ENCODE measurements at regions not wholly inside any gene's neighbourhood (a gene's known extent, or its start where the extent isn't known, plus 50 kb on each side); places are given as distances from the start of the nearest gene placed in this dataset.
"Not testable (repeated sequence)": the region's sequence is repeated elsewhere in the genome, so short reads cannot be mapped to it uniquely, and the experiment has no call there.

DNA sequence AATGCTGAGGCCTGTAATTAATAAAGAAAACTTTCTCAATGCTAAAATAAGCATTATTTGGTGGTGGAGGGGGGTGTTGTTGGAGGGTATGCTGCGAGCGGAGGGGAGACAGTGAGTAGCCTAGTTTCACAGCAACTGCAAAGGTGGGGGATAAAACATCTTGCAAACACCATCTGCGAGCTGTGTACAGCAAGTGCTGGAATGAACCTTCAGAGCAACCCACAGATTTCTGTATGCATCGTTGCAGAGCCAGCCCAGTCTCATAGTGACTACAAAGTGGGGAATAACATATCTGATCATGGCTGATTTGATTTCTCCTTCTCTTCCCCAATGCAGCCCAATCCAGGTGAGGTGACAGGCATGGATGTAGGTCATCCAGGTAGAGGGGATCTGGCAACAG lies 80.7 kb upstream of the COG2 start:
- Histone ChIP-seq H4K20me1 (no peaks in the 10 kb centered on the region), H3K4me1 (no peaks in the 10 kb centered on the region), H3K9me3 (no peaks in the 10 kb centered on the region), H3K36me3 (no peaks in the 10 kb centered on the region), H3K9ac (no peak overlapping the region), H3K27me3 (no peaks in the 10 kb centered on the region), H3K4me3 (no peak overlapping the region), H3K27ac (no peak overlapping the region), H3K4me2 (no peak overlapping the region)
- no peak for TF ChIP-seq Cebpa-rat (IDR thresholded peaks at IDR 0.05)

DNA sequence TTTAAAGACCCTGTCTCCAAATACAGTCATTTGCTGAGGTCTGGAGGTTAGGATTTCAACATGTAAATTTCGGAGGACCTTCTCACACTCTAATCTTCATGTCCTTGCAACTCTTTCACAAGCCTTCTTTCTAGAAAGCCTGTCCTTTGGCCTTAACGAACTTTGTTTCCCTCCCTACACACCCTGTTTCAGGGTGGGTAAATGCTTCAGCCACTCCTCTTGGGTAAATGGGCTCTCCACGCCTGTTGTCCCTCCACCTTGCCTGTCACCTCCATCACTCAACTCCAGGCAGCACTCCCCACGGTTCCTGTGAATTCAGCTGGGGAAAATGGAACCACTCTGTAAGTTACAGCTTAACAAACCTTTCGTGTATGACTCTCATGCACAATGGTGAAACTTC lies 84.0 kb upstream of the COG2 start:
- TF ChIP-seq Cebpa-rat (IDR thresholded peaks at IDR 0.05), result no peak
- H3K9ac ChIP-seq, result no peak overlapping the region
- H3K9me3 ChIP-seq, result no peaks in the 10 kb centered on the region

DNA sequence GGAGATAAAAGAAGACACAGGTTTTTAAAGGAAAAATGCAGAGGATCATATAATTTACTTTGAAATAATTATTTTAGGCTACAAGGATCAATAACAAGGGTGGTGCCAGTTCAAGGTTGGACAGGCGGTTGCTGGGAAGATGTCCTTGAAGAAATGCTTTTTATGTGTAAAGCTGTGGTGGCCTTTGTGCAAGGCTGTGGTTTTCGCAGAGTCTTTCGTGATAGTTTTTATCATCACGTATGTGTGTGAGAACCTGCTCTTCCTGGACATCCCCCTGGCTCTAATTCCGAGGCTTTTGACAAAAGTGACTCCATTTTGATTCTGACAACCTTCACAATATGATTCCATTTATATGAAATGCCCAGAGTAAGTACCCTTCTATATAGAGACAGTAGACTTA lies 85.8 kb upstream of the COG2 start:
- no peaks in the 10 kb centered on the region for H3K27me3 ChIP-seq
- H3K9ac ChIP-seq, result no peak overlapping the region
- no peak overlapping the region for H3K4me3 ChIP-seq
- H3K4me1 ChIP-seq, result no peaks in the 10 kb centered on the region
- H3K36me3 ChIP-seq, result no peaks in the 10 kb centered on the region
- no peak for TF ChIP-seq Cebpa-rat (IDR thresholded peaks at IDR 0.05)
- no peaks in the 10 kb centered on the region for H4K20me1 ChIP-seq
- no peaks in the 10 kb centered on the region for H3K9me3 ChIP-seq
- no peak overlapping the region for H3K27ac ChIP-seq
- H3K4me2 ChIP-seq, result no peak overlapping the region

More for the DNA sequence above, 84.0 kb upstream of the COG2 start:
- no peak overlapping the region for H3K4me3 ChIP-seq
- no peak overlapping the region for H3K4me2 ChIP-seq
- H4K20me1 ChIP-seq, result no peaks in the 10 kb centered on the region
- no peaks in the 10 kb centered on the region for H3K36me3 ChIP-seq
- H3K27ac ChIP-seq, result no peak overlapping the region
- no peaks in the 10 kb centered on the region for H3K27me3 ChIP-seq
- no peaks in the 10 kb centered on the region for H3K4me1 ChIP-seq

DNA sequence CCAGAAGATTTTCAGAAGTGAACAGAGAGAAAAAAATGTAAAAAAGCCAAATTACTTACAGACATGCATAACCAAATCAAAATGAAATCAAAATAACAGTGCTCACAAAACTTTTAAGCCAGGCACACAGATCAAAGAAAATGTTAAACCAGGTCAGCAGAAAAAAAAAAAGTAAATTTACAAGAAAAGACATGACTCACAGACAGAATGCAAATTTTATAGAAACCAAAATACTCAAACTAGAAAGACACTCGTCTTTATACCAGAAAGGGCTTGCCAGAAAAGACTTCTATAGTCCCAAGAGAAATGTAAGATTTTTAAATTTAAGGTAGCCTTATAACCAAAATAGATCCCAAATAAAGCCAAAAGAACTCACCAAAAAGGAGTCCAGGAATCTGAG lies 86.5 kb upstream of the COG2 start:
- Histone ChIP-seq H3K9me3 (no peaks in the 10 kb centered on the region), H3K4me1 (no peaks in the 10 kb centered on the region), H3K4me2 (no peak overlapping the region), H3K27ac (no peak overlapping the region), H3K4me3 (no peak overlapping the region), H3K27me3 (no peaks in the 10 kb centered on the region), H3K9ac (no peak overlapping the region), H4K20me1 (no peaks in the 10 kb centered on the region), H3K36me3 (no peaks in the 10 kb centered on the region)
- TF ChIP-seq Cebpa-rat (IDR thresholded peaks at IDR 0.05), result no peak

DNA sequence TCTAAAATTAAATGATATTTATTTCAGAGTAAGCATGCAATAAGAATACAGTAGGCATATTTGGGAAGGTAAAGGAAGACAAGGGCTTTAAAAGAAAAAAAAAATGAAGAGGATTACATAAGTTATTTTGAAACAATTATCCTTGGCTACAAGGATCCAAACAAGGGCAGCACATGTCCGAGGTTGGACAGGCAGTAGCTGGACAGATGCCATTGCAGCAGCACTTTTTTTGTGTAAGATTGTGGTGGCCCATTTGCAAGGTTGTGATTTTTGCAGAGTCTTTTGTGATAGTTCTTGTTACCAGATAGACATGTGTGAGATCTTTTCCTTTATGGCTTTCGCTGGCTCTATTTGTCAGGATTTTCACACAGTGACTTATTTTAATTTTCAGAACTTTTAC lies 89.4 kb upstream of the COG2 start:
- Histone ChIP-seq H3K27ac (no peak overlapping the region), H3K36me3 (no peaks in the 10 kb centered on the region), H3K4me3 (no peak overlapping the region), H3K9me3 (no peaks in the 10 kb centered on the region), H3K9ac (no peak overlapping the region), H3K4me2 (no peak overlapping the region), H3K27me3 (no peaks in the 10 kb centered on the region), H4K20me1 (no peaks in the 10 kb centered on the region), H3K4me1 (no peaks in the 10 kb centered on the region)
- no peak for TF ChIP-seq Cebpa-rat (IDR thresholded peaks at IDR 0.05)

DNA sequence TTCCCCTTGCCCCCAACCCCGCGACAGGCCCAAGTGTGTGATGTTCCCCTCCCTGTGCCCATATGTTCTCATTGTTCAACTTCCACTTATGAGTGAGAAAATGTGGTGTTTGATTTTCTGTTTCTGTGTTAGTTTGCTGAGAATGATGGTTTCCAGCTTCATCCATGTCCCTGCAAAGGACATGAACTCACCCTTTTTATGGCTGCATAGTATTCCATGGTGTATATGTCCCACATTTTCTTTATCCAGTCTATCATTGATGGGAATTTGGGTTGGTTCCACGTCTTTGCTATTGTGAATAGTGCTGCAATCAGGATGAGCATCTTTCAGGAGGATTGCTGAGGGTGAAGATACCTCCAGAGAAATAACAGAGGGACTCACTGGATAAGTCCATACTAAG lies 91.3 kb upstream of the COG2 start:
- H3K27ac ChIP-seq, H3K36me3 ChIP-seq, H3K9ac ChIP-seq: not testable (repeated sequence)

DNA sequence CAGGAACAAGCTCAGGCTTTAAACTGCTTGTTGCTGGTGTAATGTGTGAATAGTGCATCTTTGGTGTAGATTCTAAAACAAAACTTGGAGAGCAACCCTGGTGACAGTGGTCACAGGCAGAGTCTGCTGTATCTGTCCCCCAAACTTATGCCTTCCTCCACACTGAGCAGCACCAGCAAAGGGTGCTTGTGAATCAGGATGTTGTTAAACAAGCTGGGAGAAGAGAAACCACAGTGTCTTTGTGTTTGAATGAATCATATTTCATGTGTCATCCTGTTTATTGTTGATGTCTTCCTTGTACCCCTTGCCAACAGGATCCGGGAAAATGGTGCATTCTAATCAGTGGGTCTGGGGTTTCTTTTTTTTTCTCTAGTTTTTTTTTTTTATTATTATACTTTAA lies 91.9 kb upstream of the COG2 start:
- no peak overlapping the region for H3K4me2 ChIP-seq
- H3K9me3 ChIP-seq, result no peaks in the 10 kb centered on the region
- no peaks in the 10 kb centered on the region for H3K4me1 ChIP-seq
- no peaks in the 10 kb centered on the region for H3K36me3 ChIP-seq
- TF ChIP-seq Cebpa-rat (IDR thresholded peaks at IDR 0.05), result no peak
- no peak overlapping the region for H3K4me3 ChIP-seq
- H3K27ac ChIP-seq, result no peak overlapping the region
- no peak overlapping the region for H3K9ac ChIP-seq
- no peaks in the 10 kb centered on the region for H3K27me3 ChIP-seq
- no peaks in the 10 kb centered on the region for H4K20me1 ChIP-seq

More for the DNA sequence above, 91.3 kb upstream of the COG2 start:
- H3K4me2 ChIP-seq, H4K20me1 ChIP-seq, H3K9me3 ChIP-seq, H3K4me1 ChIP-seq, H3K27me3 ChIP-seq, H3K4me3 ChIP-seq: not testable (repeated sequence)

DNA sequence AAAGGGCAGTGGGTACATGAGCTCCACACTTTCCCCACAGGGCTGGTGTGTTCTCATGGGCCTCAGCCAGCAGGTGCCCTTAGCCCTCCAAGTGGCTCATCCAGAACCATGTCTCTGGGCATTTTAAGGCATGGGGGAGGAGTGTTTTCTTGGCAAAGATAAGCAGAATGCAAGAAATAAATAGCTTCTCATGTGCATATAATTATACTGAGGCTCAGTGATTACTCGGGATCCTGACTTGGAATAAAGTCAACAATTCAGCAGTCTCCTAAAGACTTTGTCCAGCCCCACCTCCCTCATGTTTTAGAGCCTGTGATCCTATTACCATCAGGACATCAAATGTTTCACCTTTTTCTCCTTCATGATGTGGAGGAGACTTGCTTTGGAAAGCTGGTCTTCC lies 92.7 kb upstream of the COG2 start:
- Histone ChIP-seq H3K9me3 (no peaks in the 10 kb centered on the region), H3K9ac (no peak overlapping the region), H3K4me3 (no peak overlapping the region), H3K27ac (no peak overlapping the region), H4K20me1 (no peaks in the 10 kb centered on the region), H3K27me3 (no peaks in the 10 kb centered on the region), H3K4me2 (no peak overlapping the region), H3K4me1 (no peaks in the 10 kb centered on the region), H3K36me3 (no peaks in the 10 kb centered on the region)
- TF ChIP-seq Cebpa-rat (IDR thresholded peaks at IDR 0.05), result no peak

DNA sequence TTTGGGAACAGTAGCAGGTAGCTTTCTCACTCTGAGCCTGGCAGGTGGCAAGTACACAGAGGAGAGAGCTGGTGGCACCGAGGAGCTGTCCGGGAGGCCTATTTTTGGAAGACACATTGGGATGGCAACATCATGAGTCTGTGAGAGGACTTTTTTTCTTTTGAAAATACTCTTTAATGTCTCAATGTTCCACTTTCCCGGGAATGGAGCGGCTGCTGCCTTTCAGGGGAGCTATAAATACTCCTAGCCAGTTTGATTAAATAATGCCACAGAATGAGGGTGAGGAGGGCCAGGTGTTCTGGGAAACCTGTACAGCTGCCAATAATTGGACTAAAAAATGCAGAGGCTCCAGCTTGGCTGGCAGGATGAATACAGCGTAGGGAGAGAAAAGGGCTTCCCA lies 93.3 kb upstream of the COG2 start:
- H3K9ac ChIP-seq, result no peak overlapping the region
- no peaks in the 10 kb centered on the region for H3K9me3 ChIP-seq
- no peaks in the 10 kb centered on the region for H3K36me3 ChIP-seq
- no peaks in the 10 kb centered on the region for H3K27me3 ChIP-seq
- no peak overlapping the region for H3K4me2 ChIP-seq
- no peak overlapping the region for H3K27ac ChIP-seq
- no peak overlapping the region for H3K4me3 ChIP-seq
- no peak for TF ChIP-seq Cebpa-rat (IDR thresholded peaks at IDR 0.05)
- no peaks in the 10 kb centered on the region for H3K4me1 ChIP-seq
- H4K20me1 ChIP-seq, result no peaks in the 10 kb centered on the region

DNA sequence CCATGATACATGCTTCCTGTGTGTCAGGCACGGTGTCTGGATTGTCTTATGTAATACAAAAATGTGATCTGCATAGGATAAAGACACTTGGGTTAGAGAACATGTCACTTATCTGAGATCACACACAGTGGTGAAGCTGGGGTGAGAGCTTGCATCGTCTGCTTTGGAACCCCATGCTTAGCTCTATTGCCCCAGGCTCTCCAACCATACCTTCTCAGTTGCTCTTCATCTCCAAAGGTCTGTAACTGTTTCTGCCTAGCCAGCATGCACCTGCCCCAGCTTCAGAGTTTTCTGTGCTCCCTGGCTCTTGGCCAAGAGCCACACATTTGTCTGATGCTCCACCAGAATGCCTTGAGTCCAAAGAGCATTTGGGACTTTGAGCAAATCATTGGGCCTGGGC lies 93.9 kb upstream of the COG2 start:
- no peak for TF ChIP-seq Cebpa-rat (IDR thresholded peaks at IDR 0.05)
- Histone ChIP-seq H3K4me3 (no peak overlapping the region), H3K27me3 (no peaks in the 10 kb centered on the region), H3K4me2 (no peak overlapping the region), H4K20me1 (no peaks in the 10 kb centered on the region), H3K27ac (no peak overlapping the region), H3K9ac (no peak overlapping the region), H3K9me3 (no peaks in the 10 kb centered on the region), H3K36me3 (no peaks in the 10 kb centered on the region), H3K4me1 (no peaks in the 10 kb centered on the region)

DNA sequence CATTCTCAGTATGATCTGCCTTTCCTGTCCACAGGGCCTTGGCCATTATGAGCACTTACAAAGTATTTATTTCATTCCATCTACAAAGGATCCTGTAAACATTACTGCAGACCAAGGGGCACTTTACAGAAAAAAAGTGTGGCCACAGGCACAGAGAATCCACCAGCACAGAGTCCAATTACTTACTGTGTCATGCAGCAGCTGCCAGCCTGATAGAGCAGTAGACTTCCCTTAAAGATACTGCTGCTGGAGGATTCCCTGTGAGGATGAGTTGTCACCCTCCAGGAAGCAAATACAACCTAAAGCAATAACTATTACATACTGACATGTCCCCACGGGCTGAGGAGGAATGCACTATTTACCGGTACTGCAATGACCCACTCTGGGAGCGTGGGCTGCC lies 97.1 kb upstream of the COG2 start:
- H3K9me3 ChIP-seq, result no peaks in the 10 kb centered on the region

More for the DNA sequence above, 97.1 kb upstream of the COG2 start:
- no peak for TF ChIP-seq Cebpa-rat (IDR thresholded peaks at IDR 0.05)
- Histone ChIP-seq H3K27ac (no peak overlapping the region), H3K4me3 (no peak overlapping the region), H3K36me3 (no peaks in the 10 kb centered on the region), H3K4me1 (peaks cover 8% of the 10 kb centered on the region), H3K9ac (no peak overlapping the region), H3K4me2 (no peak overlapping the region), H3K27me3 (no peaks in the 10 kb centered on the region), H4K20me1 (no peaks in the 10 kb centered on the region)

Measured in BLaER1 (cell line).